A549 (cell line): ENCODE measurements at regions not wholly inside any gene's neighbourhood (a gene's known extent, or its start where the extent isn't known, plus 50 kb on each side); places are given as distances from the start of the nearest gene placed in this dataset.

Source experiments
- CTCF ChIP-seq: fragments of >200 bp; sonication (Bioruptor Twin); formaldehyde crosslinking; IDR thresholded peaks from 3 replicates; pipeline ENCODE4 v1.5.1; 2016
- HDAC2 ChIP-seq: fragments of 200-600 bp; sonication (generic); IDR thresholded peaks from 2 replicates; pipeline ENCODE4 v1.6.1; 2016

- TF ChIP-seq CTCF, result no peak
- TF ChIP-seq HDAC2, result no peak
Observed at GRCh38 chr15:95536638-95537037, 793.9 kb upstream of the NR2F2 start.
